NT2/D1 (cell line): ENCODE measurements at regions not wholly inside any gene's neighbourhood (a gene's known extent, or its start where the extent isn't known, plus 50 kb on each side); places are given as distances from the start of the nearest gene placed in this dataset.

Source experiments
- DNase-seq: peaks from one replicate; pipeline ENCODE4 v3.0.0-alpha.2; 2011; ENCODE audit warnings: low read depth, low spot score
- H3K27me3 ChIP-seq: 2 replicates; pipeline ENCODE4 v1.6.0; 2011; ENCODE audit warnings: mild to moderate bottlenecking; ENCODE audit not compliant: insufficient read length, insufficient read depth
- H3K36me3 ChIP-seq: 2 replicates; pipeline ENCODE4 v1.6.1; 2011; ENCODE audit warnings: mild to moderate bottlenecking, low read length, mixed read lengths; ENCODE audit not compliant: insufficient read depth, insufficient read length
- H3K4me1 ChIP-seq: 2 replicates; pipeline ENCODE4 v1.5.1; 2011; ENCODE audit not compliant: insufficient read depth, insufficient read length
- H3K4me3 ChIP-seq: 2 replicates; pipeline ENCODE4 v1.5.1; 2011; ENCODE audit warnings: low read depth; ENCODE audit not compliant: insufficient read length
- H3K9ac ChIP-seq: 2 replicates; pipeline ENCODE4 v1.6.0; 2011; ENCODE audit warnings: low read depth; ENCODE audit not compliant: insufficient read length
- H3K9me3 ChIP-seq: 2 replicates; pipeline ENCODE4 v1.5.1; 2011; ENCODE audit warnings: mild to moderate bottlenecking, low read length; ENCODE audit not compliant: insufficient read depth
- SUZ12 ChIP-seq: IDR thresholded peaks from 2 replicates; pipeline ENCODE4 v1.6.1; 2011; ENCODE audit not compliant: insufficient read length, insufficient read depth; ENCODE audit errors: extremely low read depth
- YY1 ChIP-seq: IDR thresholded peaks from 2 replicates; pipeline ENCODE4 v1.6.1; 2011; ENCODE audit not compliant: insufficient read length, insufficient read depth
- ZNF274 ChIP-seq: IDR thresholded peaks from 2 replicates; pipeline ENCODE4 v1.6.1; 2011; ENCODE audit warnings: mild to moderate bottlenecking, low read depth, low read length

GRCh38 chr16:50906454-50906853 is 164.6 kb downstream of the CYLD start:
- peak; percentile 5 for DNase-seq
- Histone ChIP-seq H3K9me3 (no peaks in the 10 kb centered on the region), H3K9ac (no peak overlapping the region), H3K4me1 (peaks cover 5% of the 10 kb centered on the region), H3K36me3 (no peaks in the 10 kb centered on the region), H3K27me3 (no peaks in the 10 kb centered on the region), H3K4me3 (no peak overlapping the region)
- TF ChIP-seq YY1: no peak
- TF ChIP-seq SUZ12: no peak
- no peak for TF ChIP-seq ZNF274

GRCh38 chr16:50902457-50902856 is 160.6 kb downstream of the CYLD start:
- Histone ChIP-seq H3K27me3 (no peaks in the 10 kb centered on the region), H3K9me3 (no peaks in the 10 kb centered on the region), H3K4me1 (peaks cover 5% of the 10 kb centered on the region), H3K9ac (no peak overlapping the region), H3K36me3 (no peaks in the 10 kb centered on the region), H3K4me3 (no peak overlapping the region)
- no peak for TF ChIP-seq YY1
- TF ChIP-seq ZNF274: no peak
- no peak for TF ChIP-seq SUZ12
- DNase-seq: no peak

- Histone ChIP-seq H3K9ac (no peak overlapping the region), H3K4me3 (no peak overlapping the region), H3K27me3 (no peaks in the 10 kb centered on the region), H3K4me1 (peaks cover 3% of the 10 kb centered on the region), H3K9me3 (no peaks in the 10 kb centered on the region), H3K36me3 (no peaks in the 10 kb centered on the region)
- no peak for DNase-seq
- no peak for TF ChIP-seq ZNF274
- no peak for TF ChIP-seq YY1
- no peak for TF ChIP-seq SUZ12
Measured at GRCh38 chr16:50901062-50901461, 159.2 kb downstream of the CYLD start.

- H3K4me3 ChIP-seq: no peak overlapping the region
- no peaks in the 10 kb centered on the region for H3K9me3 ChIP-seq
- H3K36me3 ChIP-seq: no peaks in the 10 kb centered on the region
- no peak for DNase-seq
- H3K4me1 ChIP-seq: no peaks in the 10 kb centered on the region
- H3K27me3 ChIP-seq: no peaks in the 10 kb centered on the region
- TF ChIP-seq ZNF274: no peak
- no peak for TF ChIP-seq SUZ12
- no peak for TF ChIP-seq YY1
- no peak overlapping the region for H3K9ac ChIP-seq
Measured at GRCh38 chr16:50900391-50900942, 158.6 kb downstream of the CYLD start.

- Histone ChIP-seq H3K9me3 (no peaks in the 10 kb centered on the region), H3K9ac (no peak overlapping the region), H3K36me3 (no peaks in the 10 kb centered on the region), H3K4me3 (no peak overlapping the region), H3K4me1 (no peaks in the 10 kb centered on the region), H3K27me3 (no peaks in the 10 kb centered on the region)
- no peak for DNase-seq
- TF ChIP-seq YY1 (no peak), SUZ12 (no peak), ZNF274 (no peak)
Measured at GRCh38 chr16:50899951-50900350, 158.1 kb downstream of the CYLD start.

GRCh38 chr16:50889746-50890145 is 147.9 kb downstream of the CYLD start:
- no peak for TF ChIP-seq ZNF274
- no peak for TF ChIP-seq YY1
- no peak for TF ChIP-seq SUZ12
- DNase-seq: no peak
- Histone ChIP-seq H3K4me3 (no peak overlapping the region), H3K9me3 (no peaks in the 10 kb centered on the region), H3K36me3 (no peaks in the 10 kb centered on the region), H3K27me3 (no peaks in the 10 kb centered on the region), H3K9ac (no peak overlapping the region), H3K4me1 (no peaks in the 10 kb centered on the region)

- no peak overlapping the region for H3K9ac ChIP-seq
- H3K9me3 ChIP-seq: no peaks in the 10 kb centered on the region
- H3K27me3 ChIP-seq: no peaks in the 10 kb centered on the region
- no peak overlapping the region for H3K4me3 ChIP-seq
- DNase-seq: no peak
- no peaks in the 10 kb centered on the region for H3K4me1 ChIP-seq
- no peaks in the 10 kb centered on the region for H3K36me3 ChIP-seq
- TF ChIP-seq YY1 (no peak), SUZ12 (no peak), ZNF274 (no peak)
Measured at GRCh38 chr16:50889276-50889675, 147.4 kb downstream of the CYLD start.
